ENCODE measurements at regions not wholly inside any gene's neighbourhood (a gene's known extent, or its start where the extent isn't known, plus 50 kb on each side); places are given as distances from the start of the nearest gene placed in this dataset.

DNA sequence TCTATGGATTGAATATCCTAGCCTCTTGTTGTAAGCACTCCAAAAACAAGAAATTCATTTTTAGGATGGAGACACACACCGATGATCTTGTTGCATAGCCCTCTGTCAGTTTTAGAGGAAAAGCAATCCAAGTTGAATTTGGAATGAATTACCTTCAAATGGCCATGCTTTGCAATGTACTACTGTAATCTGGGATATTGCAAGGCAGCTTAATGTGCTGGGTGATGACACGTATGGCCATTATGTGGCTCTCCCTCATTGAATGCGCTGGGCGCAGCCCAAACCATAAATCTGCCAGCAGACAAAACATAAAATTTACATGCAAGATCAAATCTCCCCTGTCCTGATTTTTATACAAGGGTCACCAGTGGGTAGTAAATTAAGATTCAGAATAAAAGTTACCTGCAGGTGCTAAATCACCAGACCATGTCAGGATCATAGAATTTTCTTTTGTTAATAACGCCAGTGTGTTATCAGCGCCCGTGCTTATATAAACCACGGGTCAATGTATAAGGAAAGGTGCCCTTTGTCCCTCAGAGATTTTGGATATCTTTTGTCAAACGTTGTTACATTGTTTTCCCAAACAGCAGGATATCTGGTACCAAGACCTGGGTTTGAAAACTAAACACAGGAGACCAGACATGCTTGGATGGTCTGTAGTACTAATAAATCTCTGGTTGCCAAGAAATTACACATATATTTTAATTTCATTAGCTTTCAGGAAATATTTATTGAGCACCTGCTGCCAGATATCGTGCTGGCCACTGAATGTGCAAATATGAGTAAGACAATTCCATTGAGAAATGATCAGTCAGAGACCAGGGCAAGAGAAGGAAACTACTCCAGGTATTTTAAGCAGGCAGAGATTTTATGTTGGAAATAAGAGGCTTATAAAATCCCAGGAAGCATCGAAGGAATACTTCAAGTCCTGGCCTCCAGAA, 237.1 kb downstream of the EBLN2 start:
- H3K9ac ChIP-seq (ENCODE audit: low read length): no peak overlapping the region
- Mint-ChIP-seq H3K36me3 (ENCODE audit: low read depth, unreplicated experiment) (no peaks in the 10 kb centered on the region), H3K27me3 (ENCODE audit: low read depth, unreplicated experiment) (peaks cover 5% of the 10 kb centered on the region), H3K9me3 (ENCODE audit: unreplicated experiment) (no peaks in the 10 kb centered on the region), H3K4me3 (ENCODE audit: unreplicated experiment) (no peak overlapping the region), H3K4me1 (ENCODE audit: low read depth, unreplicated experiment) (no peaks in the 10 kb centered on the region), H3K27ac (ENCODE audit: unreplicated experiment) (no peak overlapping the region)
- no peaks in the 10 kb centered on the region for H4K20me1 ChIP-seq (ENCODE audit: insufficient read depth, low read length)
- H3K4me3 ChIP-seq (ENCODE audit: insufficient read depth, low read depth, low read length): no peak overlapping the region
- no peak for FAIRE-seq
- H3K27me3 ChIP-seq (ENCODE audit: insufficient read depth, low read length): peaks cover 12% of the 10 kb centered on the region
- TF ChIP-seq, protein P1, sequence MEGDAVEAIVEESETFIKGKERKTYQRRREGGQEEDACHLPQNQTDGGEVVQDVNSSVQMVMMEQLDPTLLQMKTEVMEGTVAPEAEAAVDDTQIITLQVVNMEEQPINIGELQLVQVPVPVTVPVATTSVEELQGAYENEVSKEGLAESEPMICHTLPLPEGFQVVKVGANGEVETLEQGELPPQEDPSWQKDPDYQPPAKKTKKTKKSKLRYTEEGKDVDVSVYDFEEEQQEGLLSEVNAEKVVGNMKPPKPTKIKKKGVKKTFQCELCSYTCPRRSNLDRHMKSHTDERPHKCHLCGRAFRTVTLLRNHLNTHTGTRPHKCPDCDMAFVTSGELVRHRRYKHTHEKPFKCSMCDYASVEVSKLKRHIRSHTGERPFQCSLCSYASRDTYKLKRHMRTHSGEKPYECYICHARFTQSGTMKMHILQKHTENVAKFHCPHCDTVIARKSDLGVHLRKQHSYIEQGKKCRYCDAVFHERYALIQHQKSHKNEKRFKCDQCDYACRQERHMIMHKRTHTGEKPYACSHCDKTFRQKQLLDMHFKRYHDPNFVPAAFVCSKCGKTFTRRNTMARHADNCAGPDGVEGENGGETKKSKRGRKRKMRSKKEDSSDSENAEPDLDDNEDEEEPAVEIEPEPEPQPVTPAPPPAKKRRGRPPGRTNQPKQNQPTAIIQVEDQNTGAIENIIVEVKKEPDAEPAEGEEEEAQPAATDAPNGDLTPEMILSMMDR (IDR thresholded peaks at IDR 0.05; ENCODE audit: insufficient read depth, low read depth, low read length): no peak
- no peak for TF ChIP-seq EZH2 (IDR thresholded peaks at IDR 0.05; ENCODE audit: insufficient read depth, low read length)
- H3K4me2 ChIP-seq (ENCODE audit: low read length): no peak overlapping the region
- H3K79me2 ChIP-seq (ENCODE audit: insufficient read depth, low read length): no peaks in the 10 kb centered on the region
- no peak overlapping the region for H3K27ac ChIP-seq (ENCODE audit: low read depth, low read length)
- no peaks in the 10 kb centered on the region for H3K9me3 ChIP-seq (ENCODE audit: insufficient read depth, low read depth, low read length)
- H3K4me1 ChIP-seq (ENCODE audit: insufficient read depth, low read length): no peaks in the 10 kb centered on the region
- no peak overlapping the region for H2AFZ ChIP-seq (ENCODE audit: low read depth, low read length)
- no peak for DNase-seq (ENCODE audit: low read depth)
- no peaks in the 10 kb centered on the region for H3K36me3 ChIP-seq (ENCODE audit: insufficient read depth, low read length)

- Histone ChIP-seq H2AFZ (ENCODE audit: low read depth, low read length) (no peak overlapping the region), H3K27me3 (ENCODE audit: insufficient read depth, low read length) (peaks cover 12% of the 10 kb centered on the region), H4K20me1 (ENCODE audit: insufficient read depth, low read length) (no peaks in the 10 kb centered on the region), H3K9ac (ENCODE audit: low read length) (no peak overlapping the region), H3K79me2 (ENCODE audit: insufficient read depth, low read length) (no peaks in the 10 kb centered on the region), H3K4me3 (ENCODE audit: insufficient read depth, low read depth, low read length) (no peak overlapping the region), H3K9me3 (ENCODE audit: insufficient read depth, low read depth, low read length) (no peaks in the 10 kb centered on the region), H3K36me3 (ENCODE audit: insufficient read depth, low read length) (no peaks in the 10 kb centered on the region), H3K27ac (ENCODE audit: low read depth, low read length) (no peak overlapping the region), H3K4me1 (ENCODE audit: insufficient read depth, low read length) (no peaks in the 10 kb centered on the region), H3K4me2 (ENCODE audit: low read length) (no peak overlapping the region)
- DNase-seq (ENCODE audit: low read depth): no peak
- Mint-ChIP-seq H3K27me3 (ENCODE audit: low read depth, unreplicated experiment) (peaks cover 5% of the 10 kb centered on the region), H3K9me3 (ENCODE audit: unreplicated experiment) (no peaks in the 10 kb centered on the region), H3K4me3 (ENCODE audit: unreplicated experiment) (no peak overlapping the region), H3K36me3 (ENCODE audit: low read depth, unreplicated experiment) (no peaks in the 10 kb centered on the region), H3K4me1 (ENCODE audit: low read depth, unreplicated experiment) (no peaks in the 10 kb centered on the region), H3K27ac (ENCODE audit: unreplicated experiment) (no peak overlapping the region)
- no peak for TF ChIP-seq EZH2 (IDR thresholded peaks at IDR 0.05; ENCODE audit: insufficient read depth, low read length)
- FAIRE-seq: no peak
These were observed 237.8 kb downstream of the EBLN2 start for GRCh38 chr3:73299184-73299691.

DNA sequence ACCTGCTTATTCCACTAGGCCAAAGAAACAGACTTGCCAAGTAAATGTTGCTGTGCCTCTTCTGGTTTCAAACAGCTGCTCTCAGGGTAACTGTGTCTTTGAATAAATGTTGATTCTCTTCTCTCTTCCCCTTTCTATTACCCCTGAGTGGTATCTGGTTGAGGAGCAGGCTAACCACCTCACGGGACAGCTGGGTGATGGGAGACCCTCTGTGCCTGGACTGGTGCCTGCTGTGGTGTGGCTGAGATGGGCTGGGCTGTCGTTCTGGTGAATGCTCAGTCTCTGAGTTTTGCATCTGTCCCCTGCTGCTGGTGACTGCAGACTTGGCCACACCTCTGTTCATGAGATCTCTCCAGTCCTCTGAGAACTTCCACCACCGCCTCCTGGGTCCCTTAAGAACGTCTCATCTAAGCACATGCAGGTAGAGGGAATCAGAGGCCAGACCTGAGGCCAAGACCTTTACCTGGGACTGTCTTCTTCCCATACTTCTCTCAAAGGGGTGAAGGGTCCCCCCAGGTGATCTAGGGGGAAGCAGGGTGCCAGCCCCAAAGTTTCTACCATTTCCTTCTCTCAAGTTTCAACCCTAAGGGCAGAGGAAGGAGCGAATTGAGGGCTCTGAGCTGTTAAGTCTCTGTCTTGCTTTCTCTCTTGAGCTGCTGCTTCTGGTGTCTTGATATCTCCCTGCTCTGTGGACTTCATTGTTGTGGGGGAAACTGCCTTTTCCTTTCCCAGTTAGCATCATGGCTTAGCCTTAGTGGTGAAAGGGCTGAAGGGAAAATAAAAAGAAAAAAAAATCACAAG, 252.9 kb downstream of the EBLN2 start:
- Histone ChIP-seq H3K4me2 (ENCODE audit: low read length) (no peak overlapping the region), H2AFZ (ENCODE audit: low read depth, low read length) (no peak overlapping the region), H3K36me3 (ENCODE audit: insufficient read depth, low read length) (no peaks in the 10 kb centered on the region), H3K9me3 (ENCODE audit: insufficient read depth, low read depth, low read length) (no peaks in the 10 kb centered on the region), H3K27me3 (ENCODE audit: insufficient read depth, low read length) (no peaks in the 10 kb centered on the region), H4K20me1 (ENCODE audit: insufficient read depth, low read length) (no peaks in the 10 kb centered on the region), H3K4me1 (ENCODE audit: insufficient read depth, low read length) (no peaks in the 10 kb centered on the region), H3K9ac (ENCODE audit: low read length) (no peak overlapping the region), H3K4me3 (ENCODE audit: insufficient read depth, low read depth, low read length) (no peak overlapping the region), H3K79me2 (ENCODE audit: insufficient read depth, low read length) (no peaks in the 10 kb centered on the region), H3K27ac (ENCODE audit: low read depth, low read length) (no peak overlapping the region)
- Mint-ChIP-seq H3K27me3 (ENCODE audit: low read depth, unreplicated experiment) (peaks cover 4% of the 10 kb centered on the region), H3K4me3 (ENCODE audit: unreplicated experiment) (no peak overlapping the region), H3K27ac (ENCODE audit: unreplicated experiment) (no peak overlapping the region), H3K4me1 (ENCODE audit: low read depth, unreplicated experiment) (peaks cover 2% of the 10 kb centered on the region), H3K9me3 (ENCODE audit: unreplicated experiment) (no peaks in the 10 kb centered on the region), H3K36me3 (ENCODE audit: low read depth, unreplicated experiment) (no peaks in the 10 kb centered on the region)
- no peak for DNase-seq (ENCODE audit: low read depth)
- no peak for TF ChIP-seq EZH2 (IDR thresholded peaks at IDR 0.05; ENCODE audit: insufficient read depth, low read length)
- TF ChIP-seq, protein P1 (IDR thresholded peaks at IDR 0.05; ENCODE audit: insufficient read depth, low read depth, low read length): no peak
- FAIRE-seq: no peak
